HG02981 (cell line): ENCODE measurements at regions not wholly inside any gene's neighbourhood (a gene's known extent, or its start where the extent isn't known, plus 50 kb on each side); places are given as distances from the start of the nearest gene placed in this dataset.

Experiments
- ATAC-seq: cut with Tn5 transposase; IDR thresholded peaks from one replicate; pipeline ENCODE4 v1.9.1; 2021; ENCODE audit warnings: mild to moderate bottlenecking, moderate library complexity; ENCODE audit not compliant: unreplicated experiment

DNA sequence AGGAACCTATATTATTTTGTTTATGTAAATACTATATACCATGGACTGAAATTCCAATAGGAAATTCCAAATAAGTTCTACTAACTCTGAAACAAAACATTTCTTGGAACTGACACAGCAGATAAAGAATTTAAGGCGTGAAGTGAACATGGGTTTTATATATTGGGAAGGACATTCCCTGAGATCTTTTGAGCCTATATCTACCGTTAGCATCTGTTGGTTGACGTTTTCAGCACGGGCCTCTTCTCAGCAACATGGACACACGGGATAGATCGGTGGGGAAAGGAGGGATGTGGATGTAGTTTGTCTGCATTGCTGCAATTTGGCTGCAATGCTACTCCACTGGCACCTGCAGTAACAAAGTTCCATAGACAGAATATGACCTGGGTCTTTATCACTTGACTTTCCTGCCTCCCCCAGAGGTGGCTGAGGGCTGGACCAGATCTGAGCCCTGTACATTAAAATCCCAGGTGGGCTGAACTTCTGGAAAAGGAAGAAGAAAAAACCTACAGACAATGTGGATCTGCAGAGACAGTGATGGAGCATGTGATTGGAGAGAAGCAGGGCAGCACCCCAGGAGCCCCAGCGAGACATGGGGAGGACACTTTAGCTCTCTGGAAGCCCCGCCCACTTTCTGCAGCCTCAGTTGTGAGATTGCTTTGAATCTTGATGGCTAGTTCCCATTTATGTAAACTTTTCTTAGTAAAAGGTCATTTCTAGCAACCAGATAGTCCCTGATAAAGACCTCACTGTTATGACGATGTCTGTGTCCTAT is 91.2 kb upstream of the CPEB4 start:
- ATAC-seq: no peak

DNA sequence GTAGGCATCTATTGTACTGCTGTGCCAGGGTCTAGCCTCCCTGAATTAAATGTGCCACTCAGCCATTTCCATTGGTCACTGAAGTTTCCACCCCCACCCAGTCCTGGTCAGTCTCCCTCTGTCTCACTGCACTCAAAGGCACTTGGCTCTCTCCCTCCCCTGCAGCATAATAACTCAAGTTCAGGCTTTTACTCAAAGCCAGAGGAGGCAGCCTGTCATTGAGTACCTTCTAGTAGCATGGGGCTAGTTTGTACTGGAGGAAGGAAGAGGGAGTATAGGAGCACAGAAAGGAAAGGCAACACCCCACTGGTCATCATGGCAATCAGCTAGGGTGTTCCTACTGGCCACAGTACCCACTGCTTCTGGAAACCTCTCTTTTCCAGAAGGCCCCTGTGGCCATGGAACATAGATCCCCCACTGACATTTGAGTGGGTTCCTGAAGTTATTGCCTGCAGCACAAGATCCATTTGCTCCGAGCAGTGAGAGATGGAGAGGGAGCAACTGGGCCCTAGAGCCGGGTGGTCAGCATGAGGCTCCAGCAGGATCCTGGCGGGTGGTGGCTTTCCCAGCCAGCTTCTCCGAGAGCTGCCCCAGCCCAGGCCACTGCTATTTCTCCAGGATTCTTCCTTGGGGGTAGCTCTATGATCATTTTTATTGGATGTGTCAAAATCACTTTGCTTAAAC is 89.9 kb upstream of the CPEB4 start:
- no peak for ATAC-seq

DNA sequence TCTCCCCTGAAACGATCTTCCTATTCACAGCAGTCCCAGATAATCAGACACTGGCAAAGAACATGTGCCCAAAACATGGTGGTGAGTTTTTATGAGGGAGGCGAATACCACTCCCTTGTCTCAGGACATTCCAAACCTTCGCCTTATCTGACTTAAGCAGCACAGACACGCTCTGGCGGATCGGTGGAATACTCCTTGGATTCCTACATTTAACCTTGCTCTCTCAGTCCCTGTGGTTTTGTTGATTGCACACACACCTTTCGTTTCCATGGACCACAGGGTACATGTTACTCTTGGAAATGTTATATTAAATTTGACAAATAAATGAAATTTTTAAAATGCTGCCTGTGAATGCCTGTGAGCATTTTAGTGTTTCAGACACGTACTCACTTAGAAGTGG is 87.8 kb upstream of the CPEB4 start:
- ATAC-seq: no peak

DNA sequence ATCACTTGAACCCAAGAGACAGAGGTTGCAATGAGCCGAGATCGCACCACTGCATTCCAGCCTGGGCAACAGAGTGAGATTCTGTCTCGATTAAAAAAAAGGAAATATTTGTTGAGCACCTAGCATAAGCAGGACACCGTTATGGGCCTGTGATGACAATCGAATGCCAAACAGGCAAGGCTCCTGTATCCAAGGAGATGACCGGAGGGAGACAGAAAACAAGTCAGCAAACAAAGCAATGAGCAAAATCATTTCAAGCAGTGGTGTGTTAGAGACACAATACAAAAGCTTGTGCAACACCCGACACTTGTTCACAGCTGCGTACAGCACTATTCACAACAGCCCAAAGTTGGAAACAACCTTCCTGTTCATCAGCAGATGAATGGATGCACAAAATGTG is 87.1 kb upstream of the CPEB4 start:
- ATAC-seq: no peak

DNA sequence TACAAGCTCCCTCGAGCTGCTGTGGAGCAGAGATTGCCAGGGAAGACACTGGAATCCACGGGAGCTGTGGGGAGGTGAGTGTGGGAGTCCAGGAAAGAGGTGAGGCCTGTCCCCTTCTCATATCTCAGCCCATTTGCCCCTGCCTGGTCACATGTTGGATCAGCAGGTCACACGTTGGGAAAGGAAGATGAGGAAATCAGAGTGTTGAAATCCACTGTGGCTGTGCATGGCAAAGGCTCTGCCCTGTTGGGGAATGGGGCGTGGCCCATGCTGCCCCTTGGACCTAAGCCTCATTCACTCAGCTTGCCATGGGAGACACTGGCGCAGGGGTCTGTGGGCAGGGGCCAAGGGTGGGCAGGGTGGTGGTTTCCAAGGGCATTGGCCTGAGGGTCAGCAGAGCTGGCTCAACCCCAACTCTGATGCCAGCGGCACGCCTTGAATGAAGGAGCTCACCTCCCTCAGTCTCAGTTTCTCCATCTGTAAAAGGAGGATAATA is 85.4 kb upstream of the CPEB4 start:
- no peak for ATAC-seq

DNA sequence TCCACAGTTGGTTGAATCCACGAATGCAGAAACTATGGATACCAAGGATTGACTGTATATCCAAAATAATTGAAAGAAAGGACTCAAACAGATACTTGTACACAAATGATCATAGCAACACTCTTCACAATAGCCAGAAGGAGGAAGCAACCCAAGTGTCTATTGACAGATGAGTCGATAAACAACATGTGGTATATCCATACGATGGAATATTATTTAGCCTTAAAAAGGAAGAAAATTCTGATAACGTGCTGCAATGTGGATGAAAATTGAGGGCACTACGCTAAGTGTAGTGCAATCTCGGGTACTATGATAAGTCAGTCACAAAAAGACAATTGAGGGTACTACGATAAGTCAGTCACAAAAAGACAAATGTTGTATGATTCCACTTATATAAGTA is 83.6 kb upstream of the CPEB4 start:
- no peak for ATAC-seq

DNA sequence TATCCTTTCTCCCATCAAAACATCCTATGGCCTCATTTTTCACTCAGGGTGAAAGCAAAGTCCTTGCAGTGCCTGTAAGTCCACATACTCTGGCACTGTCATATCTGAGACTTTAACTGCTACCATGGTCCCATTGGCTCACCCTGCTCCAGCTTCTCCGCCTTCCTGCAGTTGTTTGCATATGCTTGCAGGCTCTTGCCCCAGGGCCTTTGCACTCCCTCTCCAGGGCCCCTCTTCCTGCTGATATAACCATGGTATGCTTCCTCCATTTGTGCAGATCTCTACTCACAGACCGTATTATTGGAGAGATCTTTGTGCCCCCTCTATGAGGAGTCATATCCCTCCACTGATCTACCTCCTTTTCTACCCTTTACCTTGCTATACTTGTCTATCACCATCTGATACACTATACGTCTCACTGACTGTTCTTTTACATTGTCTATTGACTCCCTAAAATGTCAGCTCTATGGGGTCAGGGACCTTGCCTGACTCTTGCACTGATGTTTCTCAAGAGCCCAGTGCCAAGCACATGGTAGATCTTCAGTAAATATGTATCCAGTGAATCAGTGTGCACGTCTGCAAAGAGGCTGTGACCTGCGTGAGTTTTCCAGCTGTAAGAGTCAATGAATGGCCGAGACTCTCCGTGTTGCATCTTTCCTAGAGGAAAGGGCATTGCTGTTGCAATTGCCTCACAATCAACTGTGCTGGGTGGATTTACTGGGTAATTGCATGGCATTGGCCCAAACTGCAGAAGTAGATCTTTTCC is 81.7 kb upstream of the CPEB4 start:
- no peak for ATAC-seq

DNA sequence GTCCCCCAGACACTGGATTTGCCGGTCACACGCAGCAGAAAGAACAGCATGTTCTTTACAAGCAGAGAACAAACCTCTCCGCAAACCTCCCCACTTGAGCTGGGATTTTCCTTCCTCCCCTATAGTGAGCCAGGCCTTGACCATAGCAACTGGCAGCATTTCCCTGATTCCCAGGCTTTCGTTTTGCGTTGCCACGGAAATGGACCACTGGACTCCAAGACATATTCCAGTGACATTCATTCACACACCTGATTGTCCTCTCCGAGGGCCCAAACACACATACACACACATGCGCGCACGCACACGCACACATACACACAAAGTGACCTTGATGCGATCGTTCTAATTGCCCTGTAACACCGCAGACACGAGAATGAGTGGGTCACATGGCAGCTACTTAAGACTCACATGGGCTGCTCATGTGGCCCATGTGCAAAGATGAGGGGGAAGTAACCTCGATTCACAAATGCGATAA is 80.9 kb upstream of the CPEB4 start:
- no peak for ATAC-seq

DNA sequence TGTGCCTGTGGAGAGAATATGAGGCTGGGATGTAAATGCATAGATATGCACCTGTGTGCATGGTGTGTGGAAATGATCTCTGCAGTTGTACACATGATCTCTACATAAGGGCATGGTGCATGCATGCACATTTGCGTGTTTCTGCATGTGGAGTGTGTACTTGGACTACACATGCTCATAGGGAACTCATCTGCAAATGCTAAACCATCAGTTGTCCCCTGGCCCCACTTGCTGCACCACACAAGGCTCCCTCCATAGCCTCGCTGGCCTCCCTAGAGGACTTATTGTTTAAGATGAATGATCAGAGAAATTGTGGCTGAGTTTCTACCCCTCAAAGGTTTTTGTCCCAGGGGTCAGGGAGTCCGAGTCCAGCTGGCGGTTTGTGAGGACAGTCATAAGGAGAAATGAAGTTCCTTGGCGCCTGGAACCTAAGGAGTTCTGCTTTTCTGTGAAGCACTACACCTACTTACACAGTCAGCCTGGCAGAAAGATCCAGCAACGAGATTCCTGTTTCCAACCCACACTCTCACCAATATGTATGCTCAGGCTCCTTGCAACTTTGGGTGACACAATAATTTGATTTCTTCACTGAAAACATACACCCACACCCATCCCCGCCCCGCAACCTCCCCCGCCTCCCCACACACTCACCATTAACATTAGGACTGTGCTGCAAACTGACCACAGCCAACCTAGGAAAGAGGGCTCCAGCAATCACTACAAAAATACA is 79.9 kb upstream of the CPEB4 start:
- no peak for ATAC-seq

DNA sequence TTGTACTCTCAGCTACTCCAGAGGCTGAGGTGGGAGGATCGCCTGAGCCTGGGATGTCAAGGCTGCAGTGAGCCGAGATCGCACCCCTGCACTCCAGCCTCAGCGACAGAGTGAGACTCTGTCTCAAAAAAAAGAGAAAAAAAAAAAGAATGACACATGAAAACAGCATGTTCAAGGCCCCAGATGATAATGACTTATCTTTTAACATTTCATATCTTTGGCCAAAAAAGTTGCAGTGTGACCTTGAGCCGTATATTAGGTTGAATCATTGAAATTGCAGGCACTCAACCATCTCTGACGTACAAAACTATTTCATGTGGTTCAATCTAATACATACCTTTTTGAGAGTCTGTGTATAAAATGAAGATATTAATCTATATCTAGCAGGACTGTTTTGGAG is 79.1 kb upstream of the CPEB4 start:
- no peak for ATAC-seq

DNA sequence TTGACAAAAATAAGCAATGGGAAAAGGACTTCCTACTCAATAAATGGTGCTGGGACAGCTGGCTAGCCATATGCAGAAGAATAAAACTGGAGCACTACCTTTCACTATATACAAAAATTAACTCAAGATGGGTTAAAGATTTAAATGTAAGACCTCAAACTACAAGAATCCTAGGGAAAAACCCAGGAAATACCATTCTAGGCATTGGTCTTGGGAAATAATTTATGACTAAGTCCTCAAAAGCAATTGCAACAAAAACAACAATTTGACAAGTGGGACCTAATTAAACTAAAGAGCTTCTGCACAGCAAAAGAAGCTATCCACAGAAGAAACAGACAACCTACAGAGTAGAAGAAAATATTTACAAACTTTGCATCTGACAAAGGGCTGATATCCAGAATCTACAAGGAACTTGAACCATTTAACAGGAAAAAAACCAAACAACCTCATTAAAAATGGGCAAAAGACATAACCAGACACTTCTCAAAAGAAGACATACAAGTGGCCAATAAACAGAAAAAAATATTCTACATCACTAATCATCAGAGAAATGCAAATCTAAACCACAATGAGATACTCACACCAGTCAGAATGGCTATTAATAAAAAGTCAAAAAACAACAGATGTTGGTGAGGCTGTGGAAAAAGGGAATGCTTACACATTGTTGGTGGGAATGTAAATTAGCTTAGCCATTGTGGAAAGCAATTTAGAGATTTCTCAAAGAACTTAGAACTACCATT is 75.2 kb upstream of the CPEB4 start:
- no peak for ATAC-seq

DNA sequence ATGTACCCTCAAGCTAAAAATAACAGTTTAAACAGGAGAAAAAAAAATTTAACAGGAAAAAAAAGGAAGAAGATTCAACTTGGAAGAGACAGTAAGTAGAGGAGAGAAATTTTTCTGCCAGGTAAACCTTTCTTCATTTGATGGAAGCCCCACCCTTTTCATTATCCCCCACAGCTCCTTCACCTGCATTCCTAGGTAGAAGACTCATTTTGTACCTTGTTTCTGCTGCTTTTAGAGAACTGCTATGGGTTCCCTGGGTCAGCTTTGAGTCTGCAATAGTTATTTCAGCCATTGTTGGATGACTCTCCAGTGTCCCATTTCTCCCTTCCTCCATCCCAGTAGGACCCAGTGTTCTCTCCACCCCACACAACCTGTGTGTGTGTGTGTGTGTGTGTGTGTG is 74.1 kb upstream of the CPEB4 start:
- no peak for ATAC-seq

DNA sequence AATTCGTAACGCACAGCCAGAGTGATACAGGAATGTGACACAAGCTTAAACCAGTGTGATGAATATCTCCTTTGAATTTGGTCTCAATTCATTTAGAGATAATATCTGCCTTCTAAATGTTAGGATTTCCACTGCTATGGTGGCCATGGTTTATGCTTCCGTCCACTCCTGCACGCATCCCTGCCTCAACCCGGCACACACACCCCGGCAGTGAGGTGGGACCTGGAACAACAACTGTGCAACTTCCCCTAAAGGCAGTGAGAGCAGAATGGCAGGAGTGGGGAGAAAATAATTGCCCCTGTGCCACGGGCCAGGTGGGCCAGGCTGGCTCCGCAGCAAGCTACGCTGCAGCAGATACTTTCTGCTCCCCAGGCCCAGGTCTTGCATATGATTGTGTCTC is 72.6 kb upstream of the CPEB4 start:
- ATAC-seq: no peak

DNA sequence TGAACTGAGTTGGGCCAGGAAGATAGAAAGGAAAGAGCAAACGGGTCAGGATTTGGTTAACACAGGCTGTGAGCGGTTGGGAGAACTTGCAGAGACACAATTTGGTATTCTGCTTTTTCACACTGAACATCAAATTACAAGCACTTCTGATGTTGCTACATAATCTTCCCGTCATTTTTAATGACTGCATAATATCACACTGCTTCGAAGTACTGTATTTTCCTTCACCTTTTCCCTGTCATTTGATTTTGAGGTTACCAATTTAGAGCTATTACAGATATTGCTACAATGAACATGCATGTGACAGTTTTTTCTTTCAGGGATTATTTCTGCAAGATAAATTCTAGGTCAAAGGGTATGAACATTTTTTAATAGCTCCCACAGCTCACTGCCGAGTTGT is 71.4 kb upstream of the CPEB4 start:
- no peak for ATAC-seq

DNA sequence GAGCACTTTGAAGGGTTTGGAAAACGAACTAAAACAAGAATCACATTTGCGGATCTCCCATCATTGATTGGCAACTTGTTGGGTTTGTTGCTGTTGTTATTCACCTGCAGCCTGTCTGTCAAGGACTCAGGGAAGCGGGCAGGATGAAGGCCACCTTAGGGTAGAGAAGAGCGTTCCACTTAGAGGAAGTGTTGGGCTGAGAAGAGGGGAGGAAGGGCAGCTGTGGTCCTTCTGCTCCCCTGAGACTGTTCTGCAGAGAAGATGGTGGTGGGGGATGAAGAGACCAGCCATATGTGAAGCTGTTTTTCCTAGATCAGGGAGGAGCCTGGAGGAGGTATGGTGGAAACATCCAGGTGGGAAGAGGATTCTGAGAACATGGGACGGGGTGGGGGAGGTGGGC is 70.6 kb upstream of the CPEB4 start:
- no peak for ATAC-seq

DNA sequence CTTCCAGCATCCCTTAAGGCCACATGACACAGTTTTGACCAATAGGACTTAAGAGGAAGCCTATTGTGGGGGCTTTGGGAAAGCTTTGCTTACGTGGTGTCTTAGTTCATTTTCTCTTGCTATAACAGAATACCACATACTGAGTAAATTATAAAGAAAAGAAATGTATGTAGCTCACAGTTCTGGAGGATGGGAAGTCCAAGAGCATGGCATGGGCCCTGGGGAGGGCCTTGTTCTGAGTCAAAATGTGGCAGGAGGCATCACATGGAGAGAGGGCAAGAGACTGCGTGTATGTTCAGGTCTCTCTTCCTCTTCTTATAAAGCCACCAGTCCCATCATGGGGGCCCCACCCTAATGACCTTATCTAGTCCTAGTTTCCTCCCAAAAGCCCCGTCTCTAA is 68.6 kb upstream of the CPEB4 start:
- ATAC-seq: no peak

DNA sequence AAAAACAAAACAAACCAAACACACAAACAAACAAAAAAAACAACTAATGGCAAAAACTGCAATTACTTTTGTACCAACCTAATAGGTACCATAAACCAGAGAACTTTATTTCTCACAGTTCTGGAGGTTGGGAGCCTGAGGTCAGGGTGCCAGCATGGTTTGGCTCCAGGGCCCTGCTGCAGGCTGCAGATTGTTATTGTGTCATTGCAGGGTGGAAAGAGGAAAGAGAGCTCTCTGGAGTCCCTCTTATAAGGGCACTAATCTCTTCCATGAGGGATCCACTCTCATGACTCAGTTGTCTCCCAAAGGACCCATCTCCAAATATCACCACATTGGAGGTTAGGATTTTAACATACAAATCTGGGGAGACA is 64.9 kb upstream of the CPEB4 start:
- ATAC-seq: no peak

DNA sequence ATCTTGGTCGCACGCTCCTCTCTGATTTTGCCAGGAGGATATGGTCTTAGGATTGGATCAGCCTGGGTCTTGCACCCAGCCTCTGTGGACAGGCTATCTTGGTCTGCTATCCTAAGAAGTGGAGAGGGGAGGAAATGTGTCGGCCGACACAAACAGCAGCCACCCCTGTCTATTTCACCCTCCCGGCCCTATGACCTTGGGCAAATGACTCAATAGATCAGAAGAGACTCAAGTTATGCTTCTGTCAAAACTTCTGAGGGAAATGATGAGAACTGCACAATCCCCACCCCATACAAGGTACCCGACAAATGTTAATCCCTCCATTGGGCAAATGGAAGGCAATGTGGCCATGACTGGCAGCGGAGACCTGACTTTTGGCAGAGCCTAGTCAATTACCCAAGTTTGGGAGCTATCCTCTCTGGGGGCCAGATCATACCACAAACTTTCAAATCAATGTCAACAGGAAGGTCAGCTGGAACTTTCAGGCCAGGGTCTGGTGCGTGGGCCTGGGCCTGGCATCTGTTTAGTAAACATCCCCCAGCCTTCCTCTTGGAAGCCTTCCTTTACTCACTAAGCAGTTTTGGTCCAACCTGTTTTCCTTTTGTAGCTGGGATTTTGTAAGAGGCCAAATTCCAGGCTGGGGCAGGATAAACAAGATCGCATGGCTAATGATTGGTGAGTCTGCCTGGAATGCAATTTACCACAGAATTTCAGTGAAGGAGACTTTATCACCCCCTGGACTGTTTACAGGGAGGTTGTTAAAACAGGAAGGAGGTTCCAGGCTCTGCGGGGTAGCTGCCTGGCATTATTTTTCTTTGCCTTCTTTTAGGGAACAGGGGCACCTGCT is 64.2 kb upstream of the CPEB4 start:
- no peak for ATAC-seq

DNA sequence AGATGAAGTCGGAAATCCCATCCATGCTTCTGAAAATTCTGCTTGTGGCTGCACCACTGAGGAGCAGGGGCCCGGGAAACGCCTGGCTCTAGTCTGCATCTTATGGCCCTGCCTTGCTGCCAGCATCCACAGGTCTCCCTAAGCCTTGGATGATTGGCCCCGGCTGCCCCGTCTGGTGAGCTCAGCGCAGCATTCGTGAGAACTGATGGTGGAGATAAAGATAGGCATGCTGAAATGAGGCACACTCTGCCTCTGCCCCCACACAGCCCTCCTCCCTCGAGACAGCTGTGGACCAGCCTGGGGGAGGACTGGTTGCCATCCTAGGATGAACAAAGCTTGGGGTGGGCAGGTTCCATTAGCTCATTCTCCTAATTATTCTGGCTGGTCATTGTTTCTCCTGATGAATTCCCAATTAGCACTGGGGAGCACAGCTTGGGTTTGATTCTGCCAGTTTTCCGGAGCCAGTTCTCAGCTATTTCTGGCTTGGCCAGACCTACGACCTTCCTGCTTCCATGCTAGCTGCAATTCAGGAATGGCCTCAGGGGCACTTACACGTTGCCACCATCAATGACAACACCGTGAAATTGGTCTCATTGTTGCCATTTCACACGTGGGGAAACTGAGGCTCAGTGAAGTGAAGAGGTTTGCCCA is 62.8 kb upstream of the CPEB4 start:
- ATAC-seq: no peak
